HFFc6 (cell line): ENCODE measurements at regions not wholly inside any gene's neighbourhood (a gene's known extent, or its start where the extent isn't known, plus 50 kb on each side); places are given as distances from the start of the nearest gene placed in this dataset.

Source experiments
- DNase-seq: peaks from one replicate; pipeline ENCODE4 v3.0.0-alpha.2; 2018
- H3K27ac Mint-ChIP-seq: 2 replicates; pipeline ENCODE4 v1.8.0; 2020; ENCODE audit warnings: mild to moderate bottlenecking, mixed read lengths
- H3K27me3 Mint-ChIP-seq: 2 replicates; pipeline ENCODE4 v1.8.0; 2021; ENCODE audit warnings: mild to moderate bottlenecking, moderate library complexity, mixed read lengths; ENCODE audit not compliant: insufficient read depth
- H3K36me3 Mint-ChIP-seq: 2 replicates; pipeline ENCODE4 v1.8.0; 2021; ENCODE audit warnings: low read depth, mixed read lengths
- H3K4me1 Mint-ChIP-seq: 2 replicates; pipeline ENCODE4 v1.8.0; 2020; ENCODE audit warnings: low read depth, mixed read lengths
- H3K4me3 Mint-ChIP-seq: 2 replicates; pipeline ENCODE4 v1.8.0; 2020; ENCODE audit warnings: mild to moderate bottlenecking, moderate library complexity, mixed read lengths
- H3K9me3 Mint-ChIP-seq: 2 replicates; pipeline ENCODE4 v1.8.0; 2020; ENCODE audit warnings: mild to moderate bottlenecking, mixed read lengths
- TF ChIP-seq, protein P1 (sequence below): fragments of 200-600 bp; sonication (generic); IDR thresholded peaks from 2 replicates; pipeline ENCODE4 v1.5.0; 2021; ENCODE audit warnings: antibody characterized with exemption, mild to moderate bottlenecking

GRCh38 chr9:78839252-78839651 is 542.3 kb downstream of the PSAT1 start:
- peaks cover 14% of the 10 kb centered on the region for H3K36me3 Mint-ChIP-seq
- H3K27ac Mint-ChIP-seq, result no peak overlapping the region
- DNase-seq, result no peak
- H3K4me3 Mint-ChIP-seq, result no peak overlapping the region
- H3K4me1 Mint-ChIP-seq, result peaks cover 30% of the 10 kb centered on the region
- H3K27me3 Mint-ChIP-seq, result no peaks in the 10 kb centered on the region
- TF ChIP-seq, protein P1, sequence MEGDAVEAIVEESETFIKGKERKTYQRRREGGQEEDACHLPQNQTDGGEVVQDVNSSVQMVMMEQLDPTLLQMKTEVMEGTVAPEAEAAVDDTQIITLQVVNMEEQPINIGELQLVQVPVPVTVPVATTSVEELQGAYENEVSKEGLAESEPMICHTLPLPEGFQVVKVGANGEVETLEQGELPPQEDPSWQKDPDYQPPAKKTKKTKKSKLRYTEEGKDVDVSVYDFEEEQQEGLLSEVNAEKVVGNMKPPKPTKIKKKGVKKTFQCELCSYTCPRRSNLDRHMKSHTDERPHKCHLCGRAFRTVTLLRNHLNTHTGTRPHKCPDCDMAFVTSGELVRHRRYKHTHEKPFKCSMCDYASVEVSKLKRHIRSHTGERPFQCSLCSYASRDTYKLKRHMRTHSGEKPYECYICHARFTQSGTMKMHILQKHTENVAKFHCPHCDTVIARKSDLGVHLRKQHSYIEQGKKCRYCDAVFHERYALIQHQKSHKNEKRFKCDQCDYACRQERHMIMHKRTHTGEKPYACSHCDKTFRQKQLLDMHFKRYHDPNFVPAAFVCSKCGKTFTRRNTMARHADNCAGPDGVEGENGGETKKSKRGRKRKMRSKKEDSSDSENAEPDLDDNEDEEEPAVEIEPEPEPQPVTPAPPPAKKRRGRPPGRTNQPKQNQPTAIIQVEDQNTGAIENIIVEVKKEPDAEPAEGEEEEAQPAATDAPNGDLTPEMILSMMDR, result no peak
- peaks cover 12% of the 10 kb centered on the region for H3K9me3 Mint-ChIP-seq

DNA sequence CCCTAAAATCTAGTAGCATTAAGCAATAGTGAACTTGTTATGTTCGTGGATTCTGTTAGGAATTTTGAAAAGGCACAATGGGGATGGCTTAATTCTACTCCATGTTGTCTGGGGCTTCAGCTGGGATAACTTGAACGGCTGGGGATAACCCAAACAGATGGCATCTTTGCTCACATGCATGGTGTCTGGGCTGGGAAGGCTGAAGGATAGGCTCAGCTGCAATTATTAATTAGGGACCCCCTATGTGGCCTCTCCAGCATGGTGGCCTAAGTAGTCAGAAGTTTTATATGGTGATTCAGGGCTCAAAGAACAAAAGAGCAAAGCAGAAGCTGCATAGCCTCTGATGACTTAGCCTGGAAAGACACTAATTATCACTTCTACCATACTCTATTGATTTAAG is 551.1 kb downstream of the PSAT1 start:
- Mint-ChIP-seq H3K27ac (no peak overlapping the region), H3K27me3 (no peaks in the 10 kb centered on the region), H3K36me3 (peaks cover 37% of the 10 kb centered on the region), H3K9me3 (peaks cover 19% of the 10 kb centered on the region), H3K4me3 (no peak overlapping the region), H3K4me1 (0 out of 2 replicates have a peak, but pooled peaks cover 6% of the 10 kb centered on the region)
- no peak for DNase-seq
- TF ChIP-seq, protein P1, result no peak

GRCh38 chr9:78856144-78856543 is 559.2 kb downstream of the PSAT1 start:
- Mint-ChIP-seq H3K36me3 (peaks cover 31% of the 10 kb centered on the region), H3K9me3 (no peaks in the 10 kb centered on the region), H3K4me3 (peak overlapping the region; percentile 38), H3K27me3 (no peaks in the 10 kb centered on the region), H3K27ac (peak overlapping the region; percentile 89), H3K4me1 (peaks cover 60% of the 10 kb centered on the region)
- peak; percentile 35 for DNase-seq
- TF ChIP-seq, protein P1, result no peak

GRCh38 chr9:78856781-78857180 is 559.9 kb downstream of the PSAT1 start:
- TF ChIP-seq, protein P1, result no peak
- peak overlapping the region; percentile 38 for H3K4me3 Mint-ChIP-seq
- H3K4me1 Mint-ChIP-seq, result peaks cover 66% of the 10 kb centered on the region
- peak overlapping the region; percentile 89 for H3K27ac Mint-ChIP-seq
- no peaks in the 10 kb centered on the region for H3K9me3 Mint-ChIP-seq
- H3K36me3 Mint-ChIP-seq, result peaks cover 25% of the 10 kb centered on the region
- no peaks in the 10 kb centered on the region for H3K27me3 Mint-ChIP-seq
- DNase-seq, result no peak

DNA sequence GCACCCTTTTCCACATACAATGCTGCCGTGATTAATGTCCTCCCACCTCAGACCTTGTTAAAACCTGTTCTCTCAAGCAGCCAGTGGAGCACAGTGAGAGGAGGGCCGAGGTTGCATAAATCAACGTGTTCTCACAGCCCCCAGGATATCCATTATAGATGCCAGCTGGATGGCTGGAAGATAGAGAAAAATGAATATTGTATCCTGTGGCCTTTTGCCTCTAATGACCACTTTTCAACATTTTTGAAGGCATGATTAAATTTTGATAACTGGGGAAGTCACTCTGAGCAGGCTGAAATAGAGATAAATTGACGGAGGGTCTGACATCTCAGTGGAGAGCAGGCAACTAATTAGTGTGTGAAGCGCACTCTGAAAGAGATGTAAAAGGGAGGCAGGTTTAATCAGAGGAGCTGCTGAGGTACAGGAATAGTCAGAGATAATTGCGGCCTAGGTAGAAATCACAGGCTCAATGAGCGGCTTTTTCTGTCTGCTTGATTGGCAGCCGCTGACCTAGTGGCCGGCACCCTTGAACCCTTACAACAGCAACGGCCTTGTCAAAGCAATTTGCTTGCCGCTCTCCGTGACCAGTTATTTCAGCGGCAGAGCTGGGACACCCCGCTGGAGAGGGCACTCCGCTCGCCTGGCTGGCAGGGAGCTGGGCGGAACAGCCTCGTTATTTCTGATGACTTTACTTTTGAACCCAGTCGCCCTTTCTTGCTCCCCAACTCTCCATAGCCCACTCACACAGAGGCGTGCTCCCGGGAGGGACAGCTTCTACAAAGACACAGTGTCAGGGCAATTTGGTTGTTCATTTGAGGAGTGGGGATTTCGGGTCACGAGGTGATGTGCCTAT is 560.7 kb downstream of the PSAT1 start:
- Mint-ChIP-seq H3K9me3 (no peaks in the 10 kb centered on the region), H3K36me3 (peaks cover 19% of the 10 kb centered on the region), H3K4me1 (peaks cover 68% of the 10 kb centered on the region), H3K4me3 (no peak overlapping the region), H3K27ac (peak overlapping the region; percentile 89), H3K27me3 (no peaks in the 10 kb centered on the region)
- TF ChIP-seq, protein P1, result no peak
- DNase-seq, result no peak
